ENCODE measurements at regions not wholly inside any gene's neighbourhood (a gene's known extent, or its start where the extent isn't known, plus 50 kb on each side); places are given as distances from the start of the nearest gene placed in this dataset.
"Not testable (repeated sequence)": the region's sequence is repeated elsewhere in the genome, so short reads cannot be mapped to it uniquely, and the experiment has no call there.

GRCh38 chr16:55989569-55989907 is 114.4 kb upstream of the CES5A start:
- H3K4me3 ChIP-seq (ENCODE audit: low read length), result no peak overlapping the region
- no peaks in the 10 kb centered on the region for H4K20me1 ChIP-seq (ENCODE audit: insufficient read depth, low read length)
- no peaks in the 10 kb centered on the region for H3K79me2 ChIP-seq (ENCODE audit: low read length)
- no peaks in the 10 kb centered on the region for H3K36me3 ChIP-seq (replicated peaks; ENCODE audit: low read depth, low read length)
- peaks cover 4% of the 10 kb centered on the region; the same call in 1 of the 2 replicates for H3K27me3 ChIP-seq (ENCODE audit: low read depth, low read length)
- TF ChIP-seq CTCF (IDR thresholded peaks at IDR 0.05; ENCODE audit: low read depth, low read length) (no peak), EZH2phosphoT487 (IDR thresholded peaks at IDR 0.05; ENCODE audit: low read depth) (no peak)
- no peaks in the 10 kb centered on the region for H3K9me3 ChIP-seq (ENCODE audit: insufficient read depth, low read length)
- H3K27ac ChIP-seq (ENCODE audit: low read length), result no peak overlapping the region
- no peak overlapping the region for H3K4me2 ChIP-seq (ENCODE audit: low read length)
- H3K4me1 ChIP-seq (ENCODE audit: low read length), result no peaks in the 10 kb centered on the region
- no peak overlapping the region for H3K9ac ChIP-seq (ENCODE audit: low read length)
- H2AFZ ChIP-seq (ENCODE audit: low read depth, low read length), result no peak overlapping the region

- H3K27ac ChIP-seq (ENCODE audit: low read length); H3K9me3 ChIP-seq (ENCODE audit: insufficient read depth, low read length): not testable (repeated sequence)
These were observed 113.8 kb upstream of the CES5A start for GRCh38 chr16:55988850-55989568.

DNA sequence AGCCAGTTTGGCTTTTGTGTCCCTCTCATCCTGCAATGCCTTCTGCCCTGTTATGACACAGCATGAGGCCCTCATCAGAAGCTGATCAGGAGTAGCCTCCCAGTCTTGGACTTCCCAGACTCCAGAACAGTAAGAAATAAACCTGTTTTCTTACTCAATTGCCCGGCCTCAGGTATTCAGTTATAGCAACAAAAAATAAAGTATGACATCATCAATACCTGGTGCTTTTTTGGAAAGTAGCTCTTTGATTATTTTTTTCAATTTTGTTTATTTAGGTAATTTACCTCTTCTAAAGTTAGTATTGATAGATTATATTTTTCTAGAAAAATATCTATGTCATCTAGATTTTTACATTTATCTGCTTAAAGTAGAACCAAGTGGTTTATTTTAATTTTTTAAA is 112.8 kb upstream of the CES5A start:
- Histone ChIP-seq H4K20me1 (ENCODE audit: insufficient read depth, low read length) (no peaks in the 10 kb centered on the region), H3K4me2 (ENCODE audit: low read length) (no peak overlapping the region), H3K36me3 (replicated peaks; ENCODE audit: low read depth, low read length) (no peaks in the 10 kb centered on the region), H3K4me1 (ENCODE audit: low read length) (no peaks in the 10 kb centered on the region), H3K27me3 (ENCODE audit: low read depth, low read length) (peaks cover 4% of the 10 kb centered on the region; the same call in 1 of the 2 replicates), H3K4me3 (ENCODE audit: low read length) (no peak overlapping the region), H3K9ac (ENCODE audit: low read length) (no peak overlapping the region), H3K9me3 (ENCODE audit: insufficient read depth, low read length) (no peaks in the 10 kb centered on the region), H3K27ac (ENCODE audit: low read length) (no peak overlapping the region), H3K79me2 (ENCODE audit: low read length) (no peaks in the 10 kb centered on the region), H2AFZ (ENCODE audit: low read depth, low read length) (no peak overlapping the region)
- TF ChIP-seq EZH2phosphoT487 (IDR thresholded peaks at IDR 0.05; ENCODE audit: low read depth), result no peak
- TF ChIP-seq CTCF (IDR thresholded peaks at IDR 0.05; ENCODE audit: low read depth, low read length), result no peak

More at GRCh38 chr16:55988850-55989568, 113.8 kb upstream of the CES5A start:
- H3K9ac ChIP-seq (ENCODE audit: low read length); H2AFZ ChIP-seq (ENCODE audit: low read depth, low read length); H3K4me2 ChIP-seq (ENCODE audit: low read length); H3K79me2 ChIP-seq (ENCODE audit: low read length); H3K27me3 ChIP-seq (ENCODE audit: low read depth, low read length); H4K20me1 ChIP-seq (ENCODE audit: insufficient read depth, low read length); H3K4me1 ChIP-seq (ENCODE audit: low read length); H3K4me3 ChIP-seq (ENCODE audit: low read length); H3K36me3 ChIP-seq (replicated peaks; ENCODE audit: low read depth, low read length): not testable (repeated sequence)

DNA sequence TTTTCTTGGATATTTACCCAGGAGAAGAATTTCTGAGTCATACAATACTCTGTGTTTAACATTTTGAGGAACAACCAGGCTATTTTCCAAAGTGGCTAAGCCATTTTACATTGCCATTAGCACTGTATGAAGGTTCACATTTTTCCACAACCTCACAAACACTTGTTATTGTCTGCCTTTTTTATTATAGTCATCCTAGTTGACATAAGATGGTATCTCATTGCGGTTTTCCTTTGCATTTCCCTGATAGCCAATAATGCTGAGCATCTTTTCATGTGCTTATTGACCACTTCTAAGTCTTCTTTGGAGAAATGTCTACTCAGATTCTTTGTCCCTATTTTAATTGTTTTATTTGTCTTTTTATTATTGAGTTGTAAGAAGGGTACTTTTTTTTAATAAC is 107.4 kb upstream of the CES5A start:
- TF ChIP-seq CTCF (IDR thresholded peaks at IDR 0.05; ENCODE audit: low read depth, low read length), result no peak
- TF ChIP-seq EZH2phosphoT487 (IDR thresholded peaks at IDR 0.05; ENCODE audit: low read depth), result no peak
- Histone ChIP-seq H3K27me3 (ENCODE audit: low read depth, low read length) (peaks cover 4% of the 10 kb centered on the region), H3K9ac (ENCODE audit: low read length) (no peak overlapping the region), H3K9me3 (ENCODE audit: insufficient read depth, low read length) (no peaks in the 10 kb centered on the region), H2AFZ (ENCODE audit: low read depth, low read length) (no peak overlapping the region), H3K4me2 (ENCODE audit: low read length) (no peak overlapping the region), H3K79me2 (ENCODE audit: low read length) (no peaks in the 10 kb centered on the region), H4K20me1 (ENCODE audit: insufficient read depth, low read length) (no peaks in the 10 kb centered on the region), H3K36me3 (replicated peaks; ENCODE audit: low read depth, low read length) (no peaks in the 10 kb centered on the region), H3K27ac (ENCODE audit: low read length) (no peak overlapping the region), H3K4me1 (ENCODE audit: low read length) (no peaks in the 10 kb centered on the region), H3K4me3 (ENCODE audit: low read length) (no peak overlapping the region)
